ENCODE measurements at regions not wholly inside any gene's neighbourhood (a gene's known extent, or its start where the extent isn't known, plus 50 kb on each side); places are given as distances from the start of the nearest gene placed in this dataset.

GRCh38 chr12:24725616-24726015 is 223.3 kb downstream of the BCAT1 start:
- no peaks in the 10 kb centered on the region for H3K36me3 Mint-ChIP-seq (ENCODE audit: low read depth, unreplicated experiment)
- Histone ChIP-seq H3K4me1 (ENCODE audit: insufficient read depth, low read length) (no peaks in the 10 kb centered on the region), H4K20me1 (ENCODE audit: insufficient read depth, low read length) (no peaks in the 10 kb centered on the region), H3K79me2 (ENCODE audit: insufficient read depth, low read length) (no peaks in the 10 kb centered on the region), H2AFZ (ENCODE audit: low read depth, low read length) (no peak overlapping the region), H3K4me3 (ENCODE audit: insufficient read depth, low read depth, low read length) (no peak overlapping the region), H3K27ac (ENCODE audit: low read depth, low read length) (no peak overlapping the region), H3K4me2 (ENCODE audit: low read length) (no peak overlapping the region), H3K27me3 (ENCODE audit: insufficient read depth, low read length) (no peaks in the 10 kb centered on the region), H3K9ac (ENCODE audit: low read length) (no peak overlapping the region), H3K9me3 (ENCODE audit: insufficient read depth, low read depth, low read length) (no peaks in the 10 kb centered on the region), H3K36me3 (ENCODE audit: insufficient read depth, low read length) (no peaks in the 10 kb centered on the region)
- no peak for FAIRE-seq
- H3K27ac Mint-ChIP-seq (ENCODE audit: unreplicated experiment), result no peak overlapping the region
- H3K9me3 Mint-ChIP-seq (ENCODE audit: unreplicated experiment), result peaks cover 4% of the 10 kb centered on the region
- no peak for TF ChIP-seq EZH2 (IDR thresholded peaks at IDR 0.05; ENCODE audit: insufficient read depth, low read length)
- no peak for TF ChIP-seq CTCF (IDR thresholded peaks at IDR 0.05; ENCODE audit: insufficient read depth, low read depth, low read length)
- H3K4me1 Mint-ChIP-seq (ENCODE audit: low read depth, unreplicated experiment), result no peaks in the 10 kb centered on the region
- no peak for DNase-seq (ENCODE audit: low read depth)
- H3K4me3 Mint-ChIP-seq (ENCODE audit: unreplicated experiment), result no peak overlapping the region
- H3K27me3 Mint-ChIP-seq (ENCODE audit: low read depth, unreplicated experiment), result no peaks in the 10 kb centered on the region

GRCh38 chr12:24724814-24725213 is 224.1 kb downstream of the BCAT1 start:
- Histone ChIP-seq H3K4me3 (ENCODE audit: insufficient read depth, low read depth, low read length) (no peak overlapping the region), H3K4me1 (ENCODE audit: insufficient read depth, low read length) (peaks cover under 1% of the 10 kb centered on the region), H4K20me1 (ENCODE audit: insufficient read depth, low read length) (no peaks in the 10 kb centered on the region), H3K79me2 (ENCODE audit: insufficient read depth, low read length) (no peaks in the 10 kb centered on the region), H3K27me3 (ENCODE audit: insufficient read depth, low read length) (no peaks in the 10 kb centered on the region), H2AFZ (ENCODE audit: low read depth, low read length) (no peak overlapping the region), H3K4me2 (ENCODE audit: low read length) (no peak overlapping the region), H3K27ac (ENCODE audit: low read depth, low read length) (no peak overlapping the region), H3K9me3 (ENCODE audit: insufficient read depth, low read depth, low read length) (no peaks in the 10 kb centered on the region), H3K36me3 (ENCODE audit: insufficient read depth, low read length) (no peaks in the 10 kb centered on the region), H3K9ac (ENCODE audit: low read length) (no peak overlapping the region)
- Mint-ChIP-seq H3K36me3 (ENCODE audit: low read depth, unreplicated experiment) (no peaks in the 10 kb centered on the region), H3K27ac (ENCODE audit: unreplicated experiment) (no peak overlapping the region), H3K4me3 (ENCODE audit: unreplicated experiment) (no peak overlapping the region), H3K27me3 (ENCODE audit: low read depth, unreplicated experiment) (no peaks in the 10 kb centered on the region), H3K4me1 (ENCODE audit: low read depth, unreplicated experiment) (no peaks in the 10 kb centered on the region), H3K9me3 (ENCODE audit: unreplicated experiment) (peaks cover 4% of the 10 kb centered on the region)
- no peak for TF ChIP-seq CTCF (IDR thresholded peaks at IDR 0.05; ENCODE audit: insufficient read depth, low read depth, low read length)
- no peak for TF ChIP-seq EZH2 (IDR thresholded peaks at IDR 0.05; ENCODE audit: insufficient read depth, low read length)
- FAIRE-seq (no peak), DNase-seq (ENCODE audit: low read depth) (no peak)

- Histone ChIP-seq H2AFZ (ENCODE audit: low read depth, low read length) (no peak overlapping the region), H3K27ac (ENCODE audit: low read depth, low read length) (no peak overlapping the region), H3K79me2 (ENCODE audit: insufficient read depth, low read length) (no peaks in the 10 kb centered on the region), H3K27me3 (ENCODE audit: insufficient read depth, low read length) (no peaks in the 10 kb centered on the region), H3K4me2 (ENCODE audit: low read length) (no peak overlapping the region), H3K36me3 (ENCODE audit: insufficient read depth, low read length) (no peaks in the 10 kb centered on the region), H3K4me3 (ENCODE audit: insufficient read depth, low read depth, low read length) (no peak overlapping the region), H3K4me1 (ENCODE audit: insufficient read depth, low read length) (peaks cover 4% of the 10 kb centered on the region), H4K20me1 (ENCODE audit: insufficient read depth, low read length) (no peaks in the 10 kb centered on the region), H3K9ac (ENCODE audit: low read length) (no peak overlapping the region), H3K9me3 (ENCODE audit: insufficient read depth, low read depth, low read length) (no peaks in the 10 kb centered on the region)
- DNase-seq (ENCODE audit: low read depth) (no peak), FAIRE-seq (no peak)
- H3K4me1 Mint-ChIP-seq (ENCODE audit: low read depth, unreplicated experiment), result peaks cover 10% of the 10 kb centered on the region
- H3K36me3 Mint-ChIP-seq (ENCODE audit: low read depth, unreplicated experiment), result no peaks in the 10 kb centered on the region
- H3K27ac Mint-ChIP-seq (ENCODE audit: unreplicated experiment), result no peak overlapping the region
- H3K27me3 Mint-ChIP-seq (ENCODE audit: low read depth, unreplicated experiment), result no peaks in the 10 kb centered on the region
- peaks cover 4% of the 10 kb centered on the region for H3K9me3 Mint-ChIP-seq (ENCODE audit: unreplicated experiment)
- TF ChIP-seq EZH2 (IDR thresholded peaks at IDR 0.05; ENCODE audit: insufficient read depth, low read length), result no peak
- no peak for TF ChIP-seq CTCF (IDR thresholded peaks at IDR 0.05; ENCODE audit: insufficient read depth, low read depth, low read length)
- H3K4me3 Mint-ChIP-seq (ENCODE audit: unreplicated experiment), result no peak overlapping the region
Measured at GRCh38 chr12:24723759-24724158, 225.1 kb downstream of the BCAT1 start.
